ENCODE measurements at regions not wholly inside any gene's neighbourhood (a gene's known extent, or its start where the extent isn't known, plus 50 kb on each side); places are given as distances from the start of the nearest gene placed in this dataset.

- TF ChIP-seq SMC3 (IDR thresholded peaks at IDR 0.05; ENCODE audit: low read length) (no peak), GATA4 (IDR thresholded peaks at IDR 0.05; ENCODE audit: borderline replicate concordance, low read depth) (no peak), ZNF274 (CRISPR knock-in tag; IDR thresholded peaks at IDR 0.05) (no peak), NFYB (CRISPR knock-in tag; IDR thresholded peaks at IDR 0.05) (no peak), JUN (CRISPR knock-in tag; IDR thresholded peaks at IDR 0.05) (no peak), CTCF (CRISPR knock-in tag; IDR thresholded peaks at IDR 0.05) (no peak), SMARCC2 (IDR thresholded peaks at IDR 0.05) (no peak), ELF4 (CRISPR knock-in tag; IDR thresholded peaks at IDR 0.05; ENCODE audit: borderline replicate concordance) (no peak), TCF12 (IDR thresholded peaks at IDR 0.05) (no peak), TCF12 (CRISPR knock-in tag; IDR thresholded peaks at IDR 0.05) (no peak), EZH2 (conservative IDR thresholded peaks at IDR 0.05; ENCODE audit: low read depth, low read length) (no peak), ZNF704 (CRISPR knock-in tag; IDR thresholded peaks at IDR 0.05; ENCODE audit: borderline replicate concordance) (no peak)
Measured at GRCh38 chr22:47495110-47495509, 732.7 kb downstream of the TBC1D22A start.

All from HepG2 (cell line).